ENCODE measurements at regions not wholly inside any gene's neighbourhood (a gene's known extent, or its start where the extent isn't known, plus 50 kb on each side); places are given as distances from the start of the nearest gene placed in this dataset.

GRCh38 chr16:85331688-85332087 lies 219.4 kb upstream of the CIBAR2 start:
- TF ChIP-seq EP300 (IDR thresholded peaks at IDR 0.05), result no peak
- peak in 1 of 3 donors; percentile 12 for TF ChIP-seq POLR2AphosphoS5 (IDR thresholded peaks at IDR 0.05)
- peak; percentile 52 to 84 for DNase-seq
- Histone ChIP-seq H3K27ac (peak overlapping the region in 2 of 5 donors; percentile 8 to 33), H3K27me3 (peaks cover 0 to 28% (median 0%) of the 10 kb centered on the region in 3 donors), H3K36me3 (no peaks in the 10 kb centered on the region), H3K4me1 (peaks cover 50 to 72% (median 59%) of the 10 kb centered on the region in 4 donors), H3K4me3 (no peak overlapping the region), H3K9me3 (no peaks in the 10 kb centered on the region)
- WGBS, 5 donors, result 50 to 69% (median 62%) methylated on average over 1 to 7 of the region's 7 CpGs
- intact Hi-C loops (cut with DNase I; ENCODE audit: low total_unique reads), result no loop called here

- 83 to 92% (median 87%) methylated on average over 11 to 12 of the region's 12 CpGs for WGBS, 5 donors
- TF ChIP-seq POLR2A (IDR thresholded peaks at IDR 0.05), result no peak
- no peak for TF ChIP-seq EP300 (IDR thresholded peaks at IDR 0.05)
- no peak for TF ChIP-seq POLR2AphosphoS5 (IDR thresholded peaks at IDR 0.05)
- no peak for TF ChIP-seq CTCF (IDR thresholded peaks at IDR 0.05)
- peaks cover 50 to 72% (median 59%) of the 10 kb centered on the region in 4 donors for H3K4me1 ChIP-seq
Observed at GRCh38 chr16:85332175-85332574, 219.9 kb upstream of the CIBAR2 start.

GRCh38 chr16:85333337-85333736 lies 221.1 kb upstream of the CIBAR2 start:
- WGBS, 5 donors, result 91 to 98% (median 94%) methylated on average over 9 of the region's 9 CpGs
- Histone ChIP-seq H3K4me3 (no peak overlapping the region), H3K36me3 (no peaks in the 10 kb centered on the region), H3K4me1 (peaks cover 46 to 64% (median 55%) of the 10 kb centered on the region in 4 donors), H3K27ac (peak overlapping the region in 3 of 5 donors; percentile 2 to 88 (median 14)), H3K27me3 (peaks cover 0 to 22% (median 0%) of the 10 kb centered on the region in 3 donors), H3K9me3 (no peaks in the 10 kb centered on the region)
- no peak for TF ChIP-seq CTCF (IDR thresholded peaks at IDR 0.05)
- no peak for TF ChIP-seq POLR2AphosphoS5 (IDR thresholded peaks at IDR 0.05)
- no peak for TF ChIP-seq POLR2A (IDR thresholded peaks at IDR 0.05)
- no peak for TF ChIP-seq EP300 (IDR thresholded peaks at IDR 0.05)
- intact Hi-C loops (cut with DNase I; ENCODE audit: low total_unique reads), result no loop called here
- no peak for DNase-seq

More at GRCh38 chr16:85332175-85332574, 219.9 kb upstream of the CIBAR2 start:
- intact Hi-C loops (cut with DNase I; ENCODE audit: low total_unique reads), result no loop called here
- Histone ChIP-seq H3K4me3 (no peak overlapping the region), H3K36me3 (no peaks in the 10 kb centered on the region), H3K9me3 (no peaks in the 10 kb centered on the region), H3K27me3 (peaks cover 0 to 28% (median 0%) of the 10 kb centered on the region in 3 donors), H3K27ac (peak overlapping the region in 2 of 5 donors; percentile 8 to 33)
- DNase-seq, result no peak

GRCh38 chr16:85333744-85334640 lies 221.7 kb upstream of the CIBAR2 start:
- peaks cover 0 to 22% (median 0%) of the 10 kb centered on the region in 3 donors for H3K27me3 ChIP-seq
- H3K4me3 ChIP-seq, result no peak overlapping the region
- TF ChIP-seq POLR2AphosphoS5 (IDR thresholded peaks at IDR 0.05), result no peak
- TF ChIP-seq EP300 (IDR thresholded peaks at IDR 0.05), result no peak
- TF ChIP-seq POLR2A (IDR thresholded peaks at IDR 0.05), result no peak
- no peak for TF ChIP-seq CTCF (IDR thresholded peaks at IDR 0.05)
- no peak for DNase-seq
- 70 to 81% (median 73%) methylated on average over 27 to 29 of the region's 29 CpGs for whole genome bisulfite sequencing, 5 donors
- H3K4me1 ChIP-seq, result peaks cover 39 to 58% (median 48%) of the 10 kb centered on the region in 4 donors
- peak overlapping the region; percentile 81 to 88 (median 84) for H3K27ac ChIP-seq
- no peaks in the 10 kb centered on the region for H3K9me3 ChIP-seq
- no peaks in the 10 kb centered on the region for H3K36me3 ChIP-seq
- intact Hi-C loops (cut with DNase I; ENCODE audit: low total_unique reads), result no loop called here
